ENCODE measurements at regions not wholly inside any gene's neighbourhood (a gene's known extent, or its start where the extent isn't known, plus 50 kb on each side); places are given as distances from the start of the nearest gene placed in this dataset. TPM values are rescaled to one million over a fixed set of nuclear protein-coding genes. Genes with fewer than 3 reads are reported as not detected.

DNA sequence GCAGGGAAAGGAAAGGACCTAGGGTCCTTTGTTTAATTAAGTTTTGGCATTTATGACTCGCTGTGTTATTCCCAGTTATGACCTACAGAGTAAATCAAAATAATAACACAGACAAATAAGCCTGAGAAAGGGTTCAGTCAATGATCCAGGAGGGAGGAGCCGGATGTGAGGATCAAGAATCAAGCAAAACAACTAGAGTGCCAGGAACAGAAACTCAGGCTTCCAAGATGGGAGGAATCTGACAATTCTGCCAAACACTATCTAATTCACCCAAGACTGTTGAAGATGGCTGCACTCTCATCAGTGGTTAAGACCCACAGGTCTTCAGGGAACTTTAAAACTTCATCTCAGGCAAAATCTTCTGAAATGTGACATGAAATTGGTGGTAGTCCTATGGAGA, 50.3 kb upstream of the PIP4K2A start:
- Histone ChIP-seq H3K27ac (ENCODE audit: low read length in 2 of 2) (peak overlapping the region in 1 of 2 donors; percentile 47), H3K9me3 (ENCODE audit: control extremely low read depth in 1 of 3, control insufficient read depth in 2 of 3, insufficient read depth in 1 of 3, low read length in 2 of 3) (peaks cover 0 to 7% (median 0%) of the 10 kb centered on the region in 3 donors), H3K27me3 (replicated peaks in 1 of 4; ENCODE audit: control extremely low read depth in 1 of 4, control insufficient read depth in 3 of 4, insufficient read depth in 4 of 4, low read length in 3 of 4) (no peaks in the 10 kb centered on the region), H3K9ac (ENCODE audit: low read length) (no peak overlapping the region), H3K79me2 (ENCODE audit: control insufficient read depth, insufficient read depth, low read length) (no peaks in the 10 kb centered on the region), H3K4me1 (ENCODE audit: control insufficient read depth in 2 of 2, insufficient read depth in 2 of 2, low read length in 2 of 2) (peaks cover 36 to 38% of the 10 kb centered on the region in 2 donors), H3K4me3 (ENCODE audit: control extremely low read depth in 1 of 5, extremely low read depth in 1 of 5, insufficient read depth in 1 of 5, low read depth in 2 of 5, low read length in 4 of 5) (no peak overlapping the region), H4K20me1 (ENCODE audit: control insufficient read depth, insufficient read depth, low read length, poor library complexity, severe bottlenecking) (no peaks in the 10 kb centered on the region), H3K4me2 (replicated peaks; ENCODE audit: low read depth, low read length, poor library complexity, severe bottlenecking) (no peak overlapping the region), H2AFZ (ENCODE audit: insufficient read depth, low read depth, low read length, poor library complexity, severe bottlenecking) (no peak overlapping the region), H3K36me3 (replicated peaks in 1 of 2; ENCODE audit: control extremely low read depth in 1 of 2, control insufficient read depth in 1 of 2, extremely low read depth in 1 of 2, insufficient read depth in 2 of 2, low read length in 1 of 2) (no peaks in the 10 kb centered on the region)
- no CpG with 5 or more reads among the region's 2 CpGs for WGBS (ENCODE audit: insufficient coverage)
- H3K27me3 Mint-ChIP-seq: no peaks in the 10 kb centered on the region
- ATAC-seq (ENCODE audit: low read depth) (no peak), DNase-seq (no peak)
- H3K9me3 Mint-ChIP-seq (ENCODE audit: insufficient read depth): peaks cover 2% of the 10 kb centered on the region
- ChIA-PET POLR2A (no interaction called here), CTCF (no interaction called here)
- TF ChIP-seq EZH2 (IDR thresholded peaks at IDR 0.05; ENCODE audit: borderline replicate concordance, insufficient read depth, low read depth, low read length, poor library complexity, severe bottlenecking): no peak
- TF ChIP-seq, protein P1, sequence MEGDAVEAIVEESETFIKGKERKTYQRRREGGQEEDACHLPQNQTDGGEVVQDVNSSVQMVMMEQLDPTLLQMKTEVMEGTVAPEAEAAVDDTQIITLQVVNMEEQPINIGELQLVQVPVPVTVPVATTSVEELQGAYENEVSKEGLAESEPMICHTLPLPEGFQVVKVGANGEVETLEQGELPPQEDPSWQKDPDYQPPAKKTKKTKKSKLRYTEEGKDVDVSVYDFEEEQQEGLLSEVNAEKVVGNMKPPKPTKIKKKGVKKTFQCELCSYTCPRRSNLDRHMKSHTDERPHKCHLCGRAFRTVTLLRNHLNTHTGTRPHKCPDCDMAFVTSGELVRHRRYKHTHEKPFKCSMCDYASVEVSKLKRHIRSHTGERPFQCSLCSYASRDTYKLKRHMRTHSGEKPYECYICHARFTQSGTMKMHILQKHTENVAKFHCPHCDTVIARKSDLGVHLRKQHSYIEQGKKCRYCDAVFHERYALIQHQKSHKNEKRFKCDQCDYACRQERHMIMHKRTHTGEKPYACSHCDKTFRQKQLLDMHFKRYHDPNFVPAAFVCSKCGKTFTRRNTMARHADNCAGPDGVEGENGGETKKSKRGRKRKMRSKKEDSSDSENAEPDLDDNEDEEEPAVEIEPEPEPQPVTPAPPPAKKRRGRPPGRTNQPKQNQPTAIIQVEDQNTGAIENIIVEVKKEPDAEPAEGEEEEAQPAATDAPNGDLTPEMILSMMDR (IDR thresholded peaks at IDR 0.05): no peak
- peak overlapping the region; percentile 5 for H3K4me3 Mint-ChIP-seq
- peak overlapping the region; percentile 60 for H3K27ac Mint-ChIP-seq
- intact Hi-C loops (cut with micrococcal nuclease): loop anchor here (5.0 kb wide), 1 partner anchor 42 kb away; no protein-coding TSS in a partner anchor
- peaks cover 45% of the 10 kb centered on the region for H3K4me1 Mint-ChIP-seq

Small RNAs in the stretch of these regions (small RNA-seq; reads per million reads assigned to genes)
- not detected for gene RNU6-413P (ENCODE audit: insufficient read length, low read depth, low replicate concordance)
